SH-SY5Y (cell line): ENCODE measurements at regions not wholly inside any gene's neighbourhood (a gene's known extent, or its start where the extent isn't known, plus 50 kb on each side); places are given as distances from the start of the nearest gene placed in this dataset.

ENCODE experiments used
- GATA2 ChIP-seq: IDR thresholded peaks from 2 replicates; pipeline ENCODE4 v1.6.1; 2011; ENCODE audit warnings: mild to moderate bottlenecking, low read depth, low read length
- GATA3 ChIP-seq: IDR thresholded peaks from 2 replicates; pipeline ENCODE4 v1.6.1; 2011; ENCODE audit warnings: low read depth, mild to moderate bottlenecking, low read length, moderate library complexity

GRCh38 chr6:78528926-78529325 is 338.4 kb upstream of the IRAK1BP1 start:
- no peak for TF ChIP-seq GATA2
- TF ChIP-seq GATA3 = no peak

GRCh38 chr6:78530208-78530607 is 337.1 kb upstream of the IRAK1BP1 start:
- no peak for TF ChIP-seq GATA2
- no peak for TF ChIP-seq GATA3

- TF ChIP-seq GATA3 (no peak), GATA2 (no peak)
Observed at GRCh38 chr6:78533426-78533825, 333.9 kb upstream of the IRAK1BP1 start.

GRCh38 chr6:78533876-78534275 is 333.5 kb upstream of the IRAK1BP1 start:
- TF ChIP-seq GATA2 = no peak
- no peak for TF ChIP-seq GATA3

GRCh38 chr6:78538002-78538401 is 329.3 kb upstream of the IRAK1BP1 start:
- TF ChIP-seq GATA3 (no peak), GATA2 (no peak)

- no peak for TF ChIP-seq GATA2
Observed at GRCh38 chr6:78551361-78551760, 316.0 kb upstream of the IRAK1BP1 start.

- TF ChIP-seq GATA3 = no peak
- TF ChIP-seq GATA2 = no peak
Observed at GRCh38 chr6:78552435-78552834, 314.9 kb upstream of the IRAK1BP1 start.

GRCh38 chr6:78554341-78554740 is 313.0 kb upstream of the IRAK1BP1 start:
- TF ChIP-seq GATA2 = no peak

- no peak for TF ChIP-seq GATA2
- TF ChIP-seq GATA3 = no peak
Observed at GRCh38 chr6:78559056-78559455, 308.3 kb upstream of the IRAK1BP1 start.

- TF ChIP-seq GATA2 (no peak), GATA3 (no peak)
Observed at GRCh38 chr6:78561015-78561414, 306.3 kb upstream of the IRAK1BP1 start.

GRCh38 chr6:78565997-78566396 is 301.4 kb upstream of the IRAK1BP1 start:
- TF ChIP-seq GATA3 (no peak), GATA2 (no peak)

- TF ChIP-seq GATA2 (no peak), GATA3 (no peak)
Observed at GRCh38 chr6:78570044-78570443, 297.3 kb upstream of the IRAK1BP1 start.

- no peak for TF ChIP-seq GATA2
- no peak for TF ChIP-seq GATA3
Observed at GRCh38 chr6:78577585-78577984, 289.8 kb upstream of the IRAK1BP1 start.

- TF ChIP-seq GATA3 (no peak), GATA2 (no peak)
Observed at GRCh38 chr6:78578430-78578829, 288.9 kb upstream of the IRAK1BP1 start.

GRCh38 chr6:78580923-78581322 is 286.4 kb upstream of the IRAK1BP1 start:
- TF ChIP-seq GATA3 = no peak
- TF ChIP-seq GATA2 = no peak

GRCh38 chr6:78583079-78583478 is 284.3 kb upstream of the IRAK1BP1 start:
- TF ChIP-seq GATA2 = no peak
